ENCODE measurements at regions not wholly inside any gene's neighbourhood (a gene's known extent, or its start where the extent isn't known, plus 50 kb on each side); places are given as distances from the start of the nearest gene placed in this dataset.

- TF ChIP-seq CTCF (IDR thresholded peaks at IDR 0.05; ENCODE audit: insufficient read depth, low read depth, low read length): no peak
- DNase-seq (ENCODE audit: low read depth): no peak
- no peak overlapping the region for H3K4me3 ChIP-seq (ENCODE audit: low read depth, low read length)
Observed at GRCh38 chr16:59729613-59730012, 995.5 kb upstream of the GOT2 start.

- DNase-seq (ENCODE audit: low read depth): no peak
- H3K4me3 ChIP-seq (ENCODE audit: low read depth, low read length): no peak overlapping the region
- TF ChIP-seq CTCF (IDR thresholded peaks at IDR 0.05; ENCODE audit: insufficient read depth, low read depth, low read length): no peak
Observed at GRCh38 chr16:59719121-59719520, 985.0 kb upstream of the GOT2 start.

- TF ChIP-seq CTCF (IDR thresholded peaks at IDR 0.05; ENCODE audit: insufficient read depth, low read depth, low read length): no peak
- no peak for DNase-seq (ENCODE audit: low read depth)
Observed at GRCh38 chr16:59707436-59708226, 973.5 kb upstream of the GOT2 start.

GRCh38 chr16:59701963-59702930 is 968.1 kb upstream of the GOT2 start:
- TF ChIP-seq CTCF (IDR thresholded peaks at IDR 0.05; ENCODE audit: insufficient read depth, low read depth, low read length): no peak
- H3K4me3 ChIP-seq (ENCODE audit: low read depth, low read length): no peak overlapping the region
- no peak for DNase-seq (ENCODE audit: low read depth)

More at GRCh38 chr16:59707436-59708226, 973.5 kb upstream of the GOT2 start:
- H3K4me3 ChIP-seq (ENCODE audit: low read depth, low read length): no peak overlapping the region

- H3K4me3 ChIP-seq (ENCODE audit: low read depth, low read length): no peak overlapping the region
- no peak for TF ChIP-seq CTCF (IDR thresholded peaks at IDR 0.05; ENCODE audit: insufficient read depth, low read depth, low read length)
- no peak for DNase-seq (ENCODE audit: low read depth)
Observed at GRCh38 chr16:59699786-59700185, 965.7 kb upstream of the GOT2 start.

GRCh38 chr16:59698346-59699020 is 964.4 kb upstream of the GOT2 start:
- no peak for TF ChIP-seq CTCF (IDR thresholded peaks at IDR 0.05; ENCODE audit: insufficient read depth, low read depth, low read length)
- no peak overlapping the region for H3K4me3 ChIP-seq (ENCODE audit: low read depth, low read length)
- DNase-seq (ENCODE audit: low read depth): peak; percentile 2

Measured in fibroblast of villous mesenchyme (primary cell).